Upper lobe of left lung (tissue), 6 donors: ENCODE measurements at regions not wholly inside any gene's neighbourhood (a gene's known extent, or its start where the extent isn't known, plus 50 kb on each side); places are given as distances from the start of the nearest gene placed in this dataset.

ENCODE experiments used
- ATAC-seq, 2 donors: fragments of 200-7000 bp; cut with Tn5 transposase; one replicate each; pipeline ENCODE4 v1.9.1; 2022; ENCODE audit warnings: mild to moderate bottlenecking in 2 of 2, moderate library complexity in 2 of 2; ENCODE audit not compliant: low FRiP score in 2 of 2
- DNase-seq, 2 donors: peaks; one replicate each; pipeline ENCODE4 v3.0.0-alpha.2; 2019 to 2020
- H3K27ac ChIP-seq, 4 donors: fragments of 200-600 bp; sonication (generic); one replicate each; pipeline ENCODE4 v1.5.1; 2016 to 2019
- H3K27me3 ChIP-seq, 4 donors: fragments of 200-600 bp; sonication (generic); one replicate each; pipeline ENCODE4 v1.5.1; 2017 to 2019
- H3K36me3 ChIP-seq, 4 donors: fragments of 200-600 bp; sonication (generic); one replicate each; pipeline ENCODE4 v1.5.1; 2016 to 2019
- H3K4me1 ChIP-seq, 4 donors: fragments of 200-600 bp; sonication (generic); one replicate each; pipeline ENCODE4 v1.5.1; 2018 to 2019
- H3K4me3 ChIP-seq, 4 donors: fragments of 200-600 bp; sonication (generic); one replicate each; pipeline ENCODE4 v1.5.1; 2017 to 2019; ENCODE audit warnings: mild to moderate bottlenecking in 2 of 4, moderate library complexity in 1 of 4
- H3K9me3 ChIP-seq, 4 donors: fragments of 200-600 bp; sonication (generic); one replicate each; pipeline ENCODE4 v1.5.1; 2018 to 2019
- CTCF ChIP-seq, 6 experiments: fragments of 450-650 bp in 4 of 6; fragments of 200-600 bp in 2 of 6; sonication (generic) in 2 of 6; IDR thresholded peaks; one replicate each; pipeline ENCODE4 v1.5.1; 2016 to 2019; ENCODE audit warnings: antibody characterized with exemption in 6 of 6
- EP300 ChIP-seq, 4 donors: sonication (generic); formaldehyde crosslinking; IDR thresholded peaks; one replicate each; pipeline ENCODE4 v1.5.1; 2017; ENCODE audit warnings: antibody characterized with exemption in 4 of 4, control low read depth in 2 of 4
- POLR2A ChIP-seq, 4 donors: fragments of 450-650 bp; IDR thresholded peaks; one replicate each; pipeline ENCODE4 v1.5.1; 2016 to 2017; ENCODE audit warnings: antibody characterized with exemption in 4 of 4, mild to moderate bottlenecking in 2 of 4
- POLR2AphosphoS5 ChIP-seq, 2 donors: sonication (generic); formaldehyde crosslinking; IDR thresholded peaks; one replicate each; pipeline ENCODE4 v1.5.1; 2017; ENCODE audit warnings: antibody characterized with exemption in 2 of 2
- WGBS, 2 donors: methylation state at CpG; one replicate each; pipeline ENCODE4 v1.1.5; 2017 to 2018; 5-methylcytosine and 5-hydroxymethylcytosine counted together
- donor health status: DM: no; HTN: no; CAD: no; lungs with moderate emphysema.
- donor health status: DM: no; HTN: yes; CAD: no; lungs with severe emphysema.

GRCh38 chr13:34678154-34678553, 263.9 kb upstream of the NBEA start:
- Histone ChIP-seq H3K27ac (no peak overlapping the region), H3K4me1 (no peaks in the 10 kb centered on the region), H3K27me3 (no peaks in the 10 kb centered on the region), H3K36me3 (no peaks in the 10 kb centered on the region), H3K4me3 (no peak overlapping the region), H3K9me3 (no peaks in the 10 kb centered on the region)
- DNase-seq (no peak), ATAC-seq (no peak)
- TF ChIP-seq POLR2A (IDR thresholded peaks at IDR 0.05) (no peak), EP300 (IDR thresholded peaks at IDR 0.05) (no peak), CTCF (IDR thresholded peaks at IDR 0.05) (no peak), POLR2AphosphoS5 (IDR thresholded peaks at IDR 0.05) (no peak)
- whole genome bisulfite sequencing, 2 donors = 71 to 74% methylated on average over 2 of the region's 2 CpGs

GRCh38 chr13:34681405-34681955, 260.6 kb upstream of the NBEA start:
- H3K4me1 ChIP-seq = no peaks in the 10 kb centered on the region
- no peak overlapping the region for H3K27ac ChIP-seq
- 68 to 70% methylated on average over 4 of the region's 4 CpGs for WGBS, 2 donors
- DNase-seq = no peak
- ATAC-seq = no peak
- H3K9me3 ChIP-seq = no peaks in the 10 kb centered on the region
- no peak overlapping the region for H3K4me3 ChIP-seq
- TF ChIP-seq EP300 (IDR thresholded peaks at IDR 0.05) = no peak
- no peak for TF ChIP-seq POLR2AphosphoS5 (IDR thresholded peaks at IDR 0.05)
- no peak for TF ChIP-seq CTCF (IDR thresholded peaks at IDR 0.05)
- no peak for TF ChIP-seq POLR2A (IDR thresholded peaks at IDR 0.05)
- H3K27me3 ChIP-seq = no peaks in the 10 kb centered on the region
- H3K36me3 ChIP-seq = no peaks in the 10 kb centered on the region

- TF ChIP-seq POLR2AphosphoS5 (IDR thresholded peaks at IDR 0.05) (no peak), POLR2A (IDR thresholded peaks at IDR 0.05) (no peak), EP300 (IDR thresholded peaks at IDR 0.05) (no peak), CTCF (IDR thresholded peaks at IDR 0.05) (no peak)
- DNase-seq (no peak), ATAC-seq (no peak)
- Histone ChIP-seq H3K4me1 (no peaks in the 10 kb centered on the region), H3K27ac (no peak overlapping the region), H3K36me3 (no peaks in the 10 kb centered on the region), H3K27me3 (no peaks in the 10 kb centered on the region), H3K9me3 (no peaks in the 10 kb centered on the region), H3K4me3 (no peak overlapping the region)
- 79 to 84% methylated on average over 2 of the region's 2 CpGs for WGBS, 2 donors
These were observed 247.0 kb upstream of the NBEA start for GRCh38 chr13:34695063-34695462.

DNA sequence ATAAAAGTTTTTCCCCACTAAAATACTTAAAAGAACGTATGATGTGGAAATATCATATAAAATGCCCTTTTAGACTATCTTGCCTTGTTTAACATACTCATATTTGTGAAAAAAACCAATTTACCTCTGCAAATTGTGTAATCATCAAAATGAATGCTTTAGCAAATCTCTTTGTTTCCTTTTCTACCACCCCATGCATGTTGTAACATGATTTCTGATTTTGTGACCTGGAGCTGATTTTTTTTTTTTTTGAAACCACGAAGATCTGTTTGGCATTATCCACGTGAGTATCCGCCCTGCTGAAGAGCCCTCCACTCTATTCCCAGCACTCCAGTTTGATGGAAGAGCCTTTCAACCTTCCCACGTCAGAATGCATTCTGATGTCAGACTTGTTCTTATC, 245.8 kb upstream of the NBEA start:
- WGBS, 2 donors = 65 to 74% methylated on average over 5 of the region's 5 CpGs

More for the DNA sequence above, 245.8 kb upstream of the NBEA start:
- Histone ChIP-seq H3K27ac (no peak overlapping the region), H3K4me1 (no peaks in the 10 kb centered on the region), H3K9me3 (no peaks in the 10 kb centered on the region), H3K36me3 (no peaks in the 10 kb centered on the region), H3K27me3 (no peaks in the 10 kb centered on the region), H3K4me3 (no peak overlapping the region)
- DNase-seq = no peak
- TF ChIP-seq POLR2A (IDR thresholded peaks at IDR 0.05) (no peak), EP300 (IDR thresholded peaks at IDR 0.05) (no peak), CTCF (IDR thresholded peaks at IDR 0.05) (no peak), POLR2AphosphoS5 (IDR thresholded peaks at IDR 0.05) (no peak)
- ATAC-seq = no peak
